Tibial nerve (tissue), 4 donors: ENCODE measurements at regions not wholly inside any gene's neighbourhood (a gene's known extent, or its start where the extent isn't known, plus 50 kb on each side); places are given as distances from the start of the nearest gene placed in this dataset.

Experiments
- DNase-seq, 2 donors: peaks; one replicate each; pipeline ENCODE4 v3.0.0-alpha.2; 2019; ENCODE audit warnings: low spot score in 2 of 2
- H3K27ac ChIP-seq, 4 donors: fragments of 200-600 bp; sonication (generic) in 3 of 4; one replicate each; pipeline ENCODE4 v1.5.1; 2017 to 2019; ENCODE audit warnings: mild to moderate bottlenecking in 1 of 4
- H3K27me3 ChIP-seq, 2 donors: fragments of 200-600 bp; sonication (generic) in 1 of 2; one replicate each; pipeline versions ENCODE4 v1.5.1 to v1.6.0; 2017 to 2019
- H3K36me3 ChIP-seq, 3 donors: fragments of 200-600 bp; sonication (generic); one replicate each; pipeline ENCODE4 v1.5.1; 2018 to 2019
- H3K4me1 ChIP-seq, 4 donors: fragments of 200-600 bp; sonication (generic) in 3 of 4; one replicate each; pipeline ENCODE4 v1.5.1; 2017 to 2019
- H3K4me3 ChIP-seq, 4 donors: fragments of 200-600 bp; sonication (generic) in 3 of 4; one replicate each; pipeline ENCODE4 v1.5.1; 2017 to 2019; ENCODE audit warnings: mild to moderate bottlenecking in 1 of 4, moderate library complexity in 1 of 4
- H3K9me3 ChIP-seq, 4 donors: fragments of 200-600 bp; sonication (generic) in 3 of 4; one replicate each; pipeline ENCODE4 v1.5.1; 2017 to 2019
- EP300 ChIP-seq, 2 donors: sonication (generic); formaldehyde crosslinking; IDR thresholded peaks; one replicate each; pipeline ENCODE4 v1.6.1; 2017; ENCODE audit warnings: antibody characterized with exemption in 2 of 2, mild to moderate bottlenecking in 1 of 2
- POLR2A ChIP-seq, 2 donors: fragments of 450-650 bp; IDR thresholded peaks; one replicate each; pipeline ENCODE4 v1.6.1; 2017; ENCODE audit warnings: antibody characterized with exemption in 2 of 2, mild to moderate bottlenecking in 2 of 2, moderate library complexity in 2 of 2
- WGBS, 2 donors: methylation state at CpG; one replicate each; pipeline ENCODE4 v1.1.5; 2018; 5-methylcytosine and 5-hydroxymethylcytosine counted together
- TF ChIP-seq, protein P1 (sequence below), 5 experiments: fragments of 200-600 bp in 3 of 5; fragments of 450-650 bp in 2 of 5; sonication (generic) in 3 of 5; IDR thresholded peaks; one replicate each; pipeline ENCODE4 v1.5.1; 2016 to 2019; ENCODE audit warnings: antibody characterized with exemption in 5 of 5, mild to moderate bottlenecking in 3 of 5, moderate library complexity in 2 of 5

DNA sequence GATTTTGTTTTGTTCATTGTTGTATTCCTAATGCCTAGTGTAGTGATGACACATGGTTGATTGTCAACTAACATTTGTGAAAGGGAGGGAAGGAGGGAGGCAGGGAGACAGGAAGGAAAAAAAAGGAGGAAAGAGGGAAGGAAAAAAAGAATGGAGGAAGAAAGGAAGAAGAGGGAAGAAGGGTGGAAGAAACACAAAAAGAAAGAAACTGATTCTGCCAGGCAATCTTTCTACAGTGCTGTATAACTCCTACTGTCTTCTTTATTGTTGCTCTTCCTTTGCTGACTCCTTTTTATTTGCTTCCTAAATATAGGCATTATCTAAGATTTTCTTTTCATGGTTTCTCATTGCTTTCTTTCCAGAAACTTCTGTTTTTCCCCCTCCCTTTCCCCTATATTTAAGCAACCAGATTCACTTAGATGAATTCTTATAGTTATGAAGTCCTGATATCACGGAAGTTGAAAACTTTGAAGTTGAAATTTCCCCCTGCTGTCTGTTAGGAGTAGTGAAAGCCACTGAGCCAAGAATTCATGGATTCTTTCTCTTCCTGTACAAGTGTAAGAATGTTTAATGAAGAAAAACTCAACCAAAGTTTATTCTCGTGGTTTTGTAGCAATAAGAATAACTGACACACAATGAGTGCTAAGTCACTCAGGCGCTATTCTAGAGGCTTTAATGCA lies 305.1 kb upstream of the FSHR start:
- 66 to 71% methylated on average over 3 of the region's 3 CpGs for WGBS, 2 donors
- no peaks in the 10 kb centered on the region for H3K36me3 ChIP-seq

DNA sequence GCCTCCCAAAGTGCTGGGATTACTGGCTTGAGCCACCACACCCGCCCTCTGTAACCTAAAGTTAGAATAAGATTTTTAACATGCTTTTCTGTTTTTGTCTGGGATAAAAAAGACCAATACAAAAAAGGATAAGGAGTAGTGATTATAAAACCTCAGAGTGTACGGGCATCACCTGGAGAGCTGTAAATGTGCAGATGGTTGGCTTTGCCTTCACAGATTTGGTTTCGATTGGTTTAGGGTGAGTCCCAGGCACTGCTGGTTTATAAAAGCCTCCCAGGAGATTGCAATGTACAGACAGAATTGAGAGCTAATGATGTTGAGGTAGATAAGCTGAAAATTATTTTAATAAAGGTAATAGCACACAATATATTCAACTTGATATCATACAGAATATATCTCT lies 289.7 kb upstream of the FSHR start:
- 77 to 83% methylated on average over 3 of the region's 3 CpGs for WGBS, 2 donors
- Histone ChIP-seq H3K27ac (no peak overlapping the region), H3K4me3 (no peak overlapping the region), H3K27me3 (no peaks in the 10 kb centered on the region), H3K4me1 (no peaks in the 10 kb centered on the region), H3K36me3 (no peaks in the 10 kb centered on the region), H3K9me3 (no peaks in the 10 kb centered on the region)
- no peak for DNase-seq
- TF ChIP-seq EP300 (IDR thresholded peaks at IDR 0.05), result no peak
- no peak for TF ChIP-seq POLR2A (IDR thresholded peaks at IDR 0.05)
- TF ChIP-seq, protein P1, sequence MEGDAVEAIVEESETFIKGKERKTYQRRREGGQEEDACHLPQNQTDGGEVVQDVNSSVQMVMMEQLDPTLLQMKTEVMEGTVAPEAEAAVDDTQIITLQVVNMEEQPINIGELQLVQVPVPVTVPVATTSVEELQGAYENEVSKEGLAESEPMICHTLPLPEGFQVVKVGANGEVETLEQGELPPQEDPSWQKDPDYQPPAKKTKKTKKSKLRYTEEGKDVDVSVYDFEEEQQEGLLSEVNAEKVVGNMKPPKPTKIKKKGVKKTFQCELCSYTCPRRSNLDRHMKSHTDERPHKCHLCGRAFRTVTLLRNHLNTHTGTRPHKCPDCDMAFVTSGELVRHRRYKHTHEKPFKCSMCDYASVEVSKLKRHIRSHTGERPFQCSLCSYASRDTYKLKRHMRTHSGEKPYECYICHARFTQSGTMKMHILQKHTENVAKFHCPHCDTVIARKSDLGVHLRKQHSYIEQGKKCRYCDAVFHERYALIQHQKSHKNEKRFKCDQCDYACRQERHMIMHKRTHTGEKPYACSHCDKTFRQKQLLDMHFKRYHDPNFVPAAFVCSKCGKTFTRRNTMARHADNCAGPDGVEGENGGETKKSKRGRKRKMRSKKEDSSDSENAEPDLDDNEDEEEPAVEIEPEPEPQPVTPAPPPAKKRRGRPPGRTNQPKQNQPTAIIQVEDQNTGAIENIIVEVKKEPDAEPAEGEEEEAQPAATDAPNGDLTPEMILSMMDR (IDR thresholded peaks at IDR 0.05), result no peak

More for the DNA sequence above, 305.1 kb upstream of the FSHR start:
- TF ChIP-seq POLR2A (IDR thresholded peaks at IDR 0.05), result no peak
- TF ChIP-seq, protein P1 (IDR thresholded peaks at IDR 0.05), result no peak
- TF ChIP-seq EP300 (IDR thresholded peaks at IDR 0.05), result no peak
- no peak for DNase-seq
- H3K4me1 ChIP-seq, result no peaks in the 10 kb centered on the region
- no peak overlapping the region for H3K4me3 ChIP-seq
- H3K27me3 ChIP-seq, result no peaks in the 10 kb centered on the region
- H3K9me3 ChIP-seq, result no peaks in the 10 kb centered on the region
- no peak overlapping the region for H3K27ac ChIP-seq

DNA sequence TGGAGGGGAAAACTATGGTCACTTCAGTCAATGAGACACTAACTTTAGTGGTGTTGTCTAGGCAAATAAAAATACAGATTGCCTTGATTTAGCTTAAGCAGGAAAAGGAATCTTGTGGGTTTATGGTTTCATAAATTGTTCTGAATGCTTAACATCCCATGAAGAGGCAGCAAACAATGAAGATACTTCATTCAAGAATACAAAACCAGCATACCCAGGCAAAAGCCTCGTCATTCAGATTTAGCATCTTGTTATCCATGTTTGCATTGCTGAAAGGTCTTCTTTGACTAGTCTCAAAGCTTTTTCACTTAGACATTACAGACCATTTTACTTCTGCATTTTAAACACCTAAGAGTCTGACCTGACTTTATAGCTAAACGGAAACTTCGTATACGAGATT lies 272.7 kb upstream of the FSHR start:
- Histone ChIP-seq H3K4me1 (no peaks in the 10 kb centered on the region), H3K4me3 (no peak overlapping the region), H3K27ac (no peak overlapping the region), H3K36me3 (no peaks in the 10 kb centered on the region), H3K27me3 (no peaks in the 10 kb centered on the region), H3K9me3 (peaks cover 0 to 4% (median 0%) of the 10 kb centered on the region in 4 donors)
- WGBS, 2 donors, result 26 to 42% methylated on average over 4 of the region's 4 CpGs
- DNase-seq, result no peak
- TF ChIP-seq, protein P1 (IDR thresholded peaks at IDR 0.05), result no peak

DNA sequence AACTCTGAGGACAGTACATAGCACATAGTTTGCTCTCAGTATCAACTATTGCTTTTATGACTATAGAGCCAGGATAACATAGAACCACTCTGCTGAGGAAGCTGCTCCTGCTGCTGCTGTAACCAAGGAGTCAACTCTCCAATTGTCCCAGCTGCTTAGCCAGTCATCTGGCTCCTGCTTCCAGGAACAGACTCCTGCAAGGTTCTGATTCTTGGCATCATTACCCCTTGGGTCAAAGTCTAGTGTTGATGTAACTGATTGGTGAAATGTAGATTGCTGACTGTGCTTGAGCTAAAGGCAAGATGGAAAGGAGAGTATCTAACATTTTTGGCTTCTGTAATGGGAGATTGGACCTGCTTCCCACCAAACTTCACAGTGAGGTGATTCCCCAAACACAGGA lies 261.9 kb upstream of the FSHR start:
- H3K27ac ChIP-seq, result no peak overlapping the region
- DNase-seq, result no peak
- TF ChIP-seq POLR2A (IDR thresholded peaks at IDR 0.05), result no peak
- no peaks in the 10 kb centered on the region for H3K27me3 ChIP-seq
- no peaks in the 10 kb centered on the region for H3K9me3 ChIP-seq
- H3K36me3 ChIP-seq, result no peaks in the 10 kb centered on the region
- no peaks in the 10 kb centered on the region for H3K4me1 ChIP-seq
- no peak overlapping the region for H3K4me3 ChIP-seq

DNA sequence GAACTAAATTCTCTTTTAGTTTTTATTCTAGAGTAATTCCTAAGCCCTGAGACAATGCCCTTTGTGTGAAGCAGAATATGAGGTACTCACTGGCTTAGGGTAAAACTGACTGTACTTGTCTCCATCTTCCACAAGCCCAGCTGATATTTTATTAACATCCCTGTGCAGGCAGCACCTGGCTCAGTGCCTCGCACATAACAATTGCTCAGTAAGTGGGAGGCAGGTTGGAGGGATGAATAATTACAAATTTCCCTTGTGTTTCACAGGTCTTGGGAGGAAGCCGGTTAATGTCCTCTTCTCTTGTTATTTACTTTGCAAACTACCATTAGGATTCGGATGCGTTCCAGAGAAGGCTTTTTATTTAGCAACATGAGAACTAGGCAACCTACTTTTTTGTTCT lies 249.8 kb upstream of the FSHR start:
- 41 to 49% methylated on average over 4 of the region's 4 CpGs for WGBS, 2 donors
- H3K4me3 ChIP-seq, result no peak overlapping the region

More for the DNA sequence above, 249.8 kb upstream of the FSHR start:
- no peaks in the 10 kb centered on the region for H3K36me3 ChIP-seq
- H3K27ac ChIP-seq, result no peak overlapping the region
- H3K27me3 ChIP-seq, result no peaks in the 10 kb centered on the region
- peaks cover 0 to 10% (median 0%) of the 10 kb centered on the region in 4 donors for H3K9me3 ChIP-seq
- TF ChIP-seq EP300 (IDR thresholded peaks at IDR 0.05) (no peak), POLR2A (IDR thresholded peaks at IDR 0.05) (no peak)
- TF ChIP-seq, protein P1 (IDR thresholded peaks at IDR 0.05), result no peak
- no peak for DNase-seq
- no peaks in the 10 kb centered on the region for H3K4me1 ChIP-seq
